H9 (cell line): ENCODE measurements at regions not wholly inside any gene's neighbourhood (a gene's known extent, or its start where the extent isn't known, plus 50 kb on each side); places are given as distances from the start of the nearest gene placed in this dataset.

Experiments used
- DNase-seq: peaks from one replicate; pipeline ENCODE4 v3.0.0-alpha.2; 2017
- H2AFZ ChIP-seq: one replicate; pipeline ENCODE4 v1.6.1; 2013; ENCODE audit warnings: mild to moderate bottlenecking, low read length, control low read depth, moderate library complexity
- H2AK5ac ChIP-seq: 2 replicates; pipeline ENCODE4 v1.6.1; 2013; ENCODE audit warnings: low read length, control low read depth, mixed read lengths; ENCODE audit not compliant: insufficient read length
- H2BK120ac ChIP-seq: one replicate; pipeline ENCODE4 v1.6.1; 2013; ENCODE audit warnings: low read depth, mild to moderate bottlenecking, low read length, control low read depth, inconsistent platforms; ENCODE audit not compliant: poor library complexity, severe bottlenecking
- H2BK12ac ChIP-seq: 2 replicates; pipeline ENCODE4 v1.6.1; 2013; ENCODE audit warnings: low read length, control low read depth, mixed read lengths, low read depth; ENCODE audit not compliant: insufficient read length
- H2BK15ac ChIP-seq: 2 replicates; pipeline ENCODE4 v1.6.1; 2013; ENCODE audit warnings: low read depth, low read length, control low read depth
- H2BK20ac ChIP-seq: one replicate; pipeline ENCODE4 v1.6.1; 2013; ENCODE audit warnings: low read depth, mild to moderate bottlenecking, low read length, control low read depth, inconsistent platforms; ENCODE audit not compliant: poor library complexity, severe bottlenecking
- H2BK5ac ChIP-seq: 2 replicates; pipeline ENCODE4 v1.6.1; 2013; ENCODE audit warnings: low read length, control low read depth, mixed read lengths; ENCODE audit not compliant: insufficient read length
- H3K14ac ChIP-seq: 2 replicates; pipeline ENCODE4 v1.6.1; 2013; ENCODE audit warnings: low read length, control low read depth; ENCODE audit not compliant: insufficient read depth
- H3K18ac ChIP-seq: 2 replicates; pipeline ENCODE4 v1.6.1; 2013; ENCODE audit warnings: low read depth, mild to moderate bottlenecking, mixed read lengths, low read length, control low read depth; ENCODE audit not compliant: insufficient read length
- H3K23ac ChIP-seq: 2 replicates; pipeline ENCODE4 v1.6.1; 2013; ENCODE audit warnings: low read length, control low read depth, mixed read lengths, low read depth; ENCODE audit not compliant: insufficient read length
- H3K23me2 ChIP-seq: 2 replicates; pipeline ENCODE4 v1.6.1; 2013; ENCODE audit warnings: low read depth, mild to moderate bottlenecking, mixed read lengths, low read length, control low read depth; ENCODE audit not compliant: insufficient read length, poor library complexity, severe bottlenecking
- H3K27ac ChIP-seq: 2 replicates; pipeline ENCODE4 v1.5.1; 2013; ENCODE audit warnings: low read length, control low read depth, mixed read lengths, low read depth; ENCODE audit not compliant: insufficient read length
- H3K27me3 ChIP-seq: 2 replicates; pipeline ENCODE4 v1.6.1; 2013; ENCODE audit warnings: low read length, control low read depth, inconsistent platforms; ENCODE audit not compliant: insufficient read depth
- H3K4ac ChIP-seq: 2 replicates; pipeline ENCODE4 v1.6.1; 2013; ENCODE audit warnings: low read depth, mild to moderate bottlenecking, control low read depth, inconsistent platforms, low read length, moderate library complexity
- H3K4me1 ChIP-seq: 2 replicates; pipeline ENCODE4 v1.6.1; 2013; ENCODE audit warnings: low read length, control low read depth, inconsistent platforms; ENCODE audit not compliant: insufficient read depth
- H3K4me2 ChIP-seq: 2 replicates; pipeline ENCODE4 v1.6.1; 2013; ENCODE audit warnings: low read length, control low read depth, mixed read lengths; ENCODE audit not compliant: insufficient read length, insufficient read depth
- H3K56ac ChIP-seq: 2 replicates; pipeline ENCODE4 v1.6.1; 2013; ENCODE audit warnings: low read depth, mild to moderate bottlenecking, mixed read lengths, low read length, control low read depth; ENCODE audit not compliant: insufficient read length
- H3K79me1 ChIP-seq: 2 replicates; pipeline ENCODE4 v1.6.1; 2013; ENCODE audit warnings: low read depth, mild to moderate bottlenecking, moderate library complexity, low read length, control low read depth, inconsistent platforms; ENCODE audit not compliant: insufficient read depth, poor library complexity, severe bottlenecking
- H3K79me2 ChIP-seq: 2 replicates; pipeline ENCODE4 v1.6.1; 2013; ENCODE audit warnings: low read length, control low read depth, inconsistent platforms; ENCODE audit not compliant: insufficient read depth
- H3K9ac ChIP-seq: 2 replicates; pipeline ENCODE4 v1.6.1; 2013; ENCODE audit warnings: low read length, control low read depth, mixed read lengths; ENCODE audit not compliant: insufficient read length; ENCODE audit errors: extremely low read depth
- H3K9me3 ChIP-seq: one replicate; pipeline ENCODE4 v1.6.1; 2013; ENCODE audit warnings: low read depth, low read length, inconsistent platforms; ENCODE audit not compliant: control insufficient read depth
- H3T11ph ChIP-seq: one replicate; pipeline ENCODE4 v1.6.1; 2013; ENCODE audit warnings: mild to moderate bottlenecking, low read length, control low read depth, inconsistent platforms
- H4K20me1 ChIP-seq: one replicate; pipeline ENCODE4 v1.6.1; 2013; ENCODE audit not compliant: control insufficient read depth, insufficient read length, insufficient read depth
- H4K5ac ChIP-seq: 2 replicates; pipeline ENCODE4 v1.6.1; 2013; ENCODE audit warnings: low read depth, mild to moderate bottlenecking, mixed read lengths, low read length, control low read depth; ENCODE audit not compliant: insufficient read length
- H4K8ac ChIP-seq: replicated peaks from 2 replicates; pipeline ENCODE4 v1.6.1; 2013; ENCODE audit warnings: low read length, control low read depth, mixed read lengths, low read depth; ENCODE audit not compliant: insufficient read length
- H4K91ac ChIP-seq: 2 replicates; pipeline ENCODE4 v1.6.1; 2013; ENCODE audit warnings: low read depth, mild to moderate bottlenecking, moderate library complexity, mixed read lengths, low read length, control low read depth; ENCODE audit not compliant: insufficient read length
- H3K27ac Mint-ChIP-seq, 3 experiments: 2 replicates in 2 of 3; 3 replicates in 1 of 3; pipeline ENCODE4 v1.8.0; 2020 to 2021; ENCODE audit warnings: mixed read lengths in 3 of 3, mild to moderate bottlenecking in 1 of 3, moderate library complexity in 1 of 3
- H3K27me3 Mint-ChIP-seq: 2 replicates; pipeline ENCODE4 v1.8.0; 2021; ENCODE audit warnings: low read depth, mild to moderate bottlenecking, moderate library complexity, mixed read lengths
- H3K36me3 Mint-ChIP-seq, 3 experiments: 2 replicates in 2 of 3; 3 replicates in 1 of 3; pipeline ENCODE4 v1.8.0; 2020 to 2021; ENCODE audit warnings: low read depth in 3 of 3, mixed read lengths in 3 of 3; ENCODE audit not compliant: insufficient read depth in 1 of 3
- H3K4me1 Mint-ChIP-seq, 2 experiments: 2 replicates each; pipeline ENCODE4 v1.8.0; 2020; ENCODE audit warnings: mixed read lengths in 2 of 2
- H3K4me3 Mint-ChIP-seq, 2 experiments: 2 replicates in 1 of 2; 3 replicates in 1 of 2; pipeline ENCODE4 v1.8.0; 2020 to 2021; ENCODE audit warnings: mild to moderate bottlenecking in 2 of 2, mixed read lengths in 2 of 2, moderate library complexity in 1 of 2
- H3K9me3 Mint-ChIP-seq, 2 experiments: 2 replicates in 1 of 2; 3 replicates in 1 of 2; pipeline ENCODE4 v1.8.0; 2020; ENCODE audit warnings: mild to moderate bottlenecking in 2 of 2, mixed read lengths in 2 of 2, moderate library complexity in 1 of 2
- WGBS: extraction: QIAGEN DNeasy Blood & Tissue Kit; methylation state at CpG from one replicate; pipeline ENCODE4 v1.1.7; 2013; ENCODE audit warnings: missing lambda C conversion rate, low lambda C conversion rate, mixed read lengths; ENCODE audit not compliant: insufficient read length; ENCODE audit errors: extremely low coverage; 5-methylcytosine and 5-hydroxymethylcytosine counted together
- TF ChIP-seq, protein P1 (sequence below): fragments of 200-600 bp; sonication (generic); conservative IDR thresholded peaks from 3 replicates; pipeline ENCODE4 v1.8.0; 2021; ENCODE audit warnings: antibody characterized with exemption, mild to moderate bottlenecking

GRCh38 chr7:156002362-156003066 is 190.3 kb upstream of the SHH start:
- no CpG with 5 or more reads among the region's 17 CpGs for WGBS
- Histone ChIP-seq H3K79me2 (no peaks in the 10 kb centered on the region), H3K4me1 (no peaks in the 10 kb centered on the region), H3K4me2 (no peak overlapping the region), H3K4ac (no peak overlapping the region), H3K79me1 (no peaks in the 10 kb centered on the region), H2BK120ac (no peak overlapping the region), H3K14ac (no peak overlapping the region), H4K5ac (no peak overlapping the region), H3K27me3 (no peaks in the 10 kb centered on the region), H3K56ac (no peak overlapping the region), H4K8ac (no peak overlapping the region), H2BK20ac (no peak overlapping the region), H3K18ac (no peak overlapping the region), H3T11ph (no peak overlapping the region), H3K23me2 (no peaks in the 10 kb centered on the region), H3K9ac (no peak overlapping the region), H2BK5ac (no peak overlapping the region), H2BK12ac (no peak overlapping the region), H2AFZ (no peak overlapping the region), H4K91ac (no peak overlapping the region), H3K9me3 (no peaks in the 10 kb centered on the region), H3K23ac (no peak overlapping the region), H2BK15ac (no peak overlapping the region), H4K20me1 (no peaks in the 10 kb centered on the region), H3K27ac (no peak overlapping the region), H2AK5ac (no peak overlapping the region)
- Mint-ChIP-seq H3K4me3 (no peak overlapping the region), H3K4me1 (no peaks in the 10 kb centered on the region), H3K36me3 (no peaks in the 10 kb centered on the region), H3K27ac (no peak overlapping the region; a peak in 1 of 7 replicates), H3K9me3 (no peaks in the 10 kb centered on the region; a peak in 1 of 5 replicates), H3K27me3 (peaks cover 3% of the 10 kb centered on the region; the same call in 1 of the 2 replicates)
- DNase-seq, result peak; percentile 11
- TF ChIP-seq, protein P1, sequence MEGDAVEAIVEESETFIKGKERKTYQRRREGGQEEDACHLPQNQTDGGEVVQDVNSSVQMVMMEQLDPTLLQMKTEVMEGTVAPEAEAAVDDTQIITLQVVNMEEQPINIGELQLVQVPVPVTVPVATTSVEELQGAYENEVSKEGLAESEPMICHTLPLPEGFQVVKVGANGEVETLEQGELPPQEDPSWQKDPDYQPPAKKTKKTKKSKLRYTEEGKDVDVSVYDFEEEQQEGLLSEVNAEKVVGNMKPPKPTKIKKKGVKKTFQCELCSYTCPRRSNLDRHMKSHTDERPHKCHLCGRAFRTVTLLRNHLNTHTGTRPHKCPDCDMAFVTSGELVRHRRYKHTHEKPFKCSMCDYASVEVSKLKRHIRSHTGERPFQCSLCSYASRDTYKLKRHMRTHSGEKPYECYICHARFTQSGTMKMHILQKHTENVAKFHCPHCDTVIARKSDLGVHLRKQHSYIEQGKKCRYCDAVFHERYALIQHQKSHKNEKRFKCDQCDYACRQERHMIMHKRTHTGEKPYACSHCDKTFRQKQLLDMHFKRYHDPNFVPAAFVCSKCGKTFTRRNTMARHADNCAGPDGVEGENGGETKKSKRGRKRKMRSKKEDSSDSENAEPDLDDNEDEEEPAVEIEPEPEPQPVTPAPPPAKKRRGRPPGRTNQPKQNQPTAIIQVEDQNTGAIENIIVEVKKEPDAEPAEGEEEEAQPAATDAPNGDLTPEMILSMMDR, result no peak
